Suprapubic skin (tissue), 4 donors: ENCODE measurements at regions not wholly inside any gene's neighbourhood (a gene's known extent, or its start where the extent isn't known, plus 50 kb on each side); places are given as distances from the start of the nearest gene placed in this dataset.

Experiments used
- EP300 ChIP-seq: sonication (generic); formaldehyde crosslinking; IDR thresholded peaks from one replicate; pipeline ENCODE4 v1.6.1; 2017; ENCODE audit warnings: antibody characterized with exemption
- POLR2A ChIP-seq, 2 donors: fragments of 450-650 bp; IDR thresholded peaks; one replicate each; pipeline ENCODE4 v1.6.1; 2017; ENCODE audit warnings: antibody characterized with exemption in 2 of 2, mild to moderate bottlenecking in 2 of 2, moderate library complexity in 2 of 2
- POLR2AphosphoS5 ChIP-seq, 3 donors: sonication (generic); formaldehyde crosslinking; IDR thresholded peaks; one replicate each; pipeline ENCODE4 v1.6.1; 2017; ENCODE audit warnings: antibody characterized with exemption in 3 of 3
- TF ChIP-seq, protein P1 (sequence below), 2 donors: fragments of 200-600 bp in 1 of 2; fragments of 450-650 bp in 1 of 2; sonication (generic) in 1 of 2; IDR thresholded peaks; one replicate each; pipeline ENCODE4 v1.5.1; 2016 to 2019; ENCODE audit warnings: antibody characterized with exemption in 2 of 2, mild to moderate bottlenecking in 1 of 2, moderate library complexity in 1 of 2

- TF ChIP-seq, protein P1, sequence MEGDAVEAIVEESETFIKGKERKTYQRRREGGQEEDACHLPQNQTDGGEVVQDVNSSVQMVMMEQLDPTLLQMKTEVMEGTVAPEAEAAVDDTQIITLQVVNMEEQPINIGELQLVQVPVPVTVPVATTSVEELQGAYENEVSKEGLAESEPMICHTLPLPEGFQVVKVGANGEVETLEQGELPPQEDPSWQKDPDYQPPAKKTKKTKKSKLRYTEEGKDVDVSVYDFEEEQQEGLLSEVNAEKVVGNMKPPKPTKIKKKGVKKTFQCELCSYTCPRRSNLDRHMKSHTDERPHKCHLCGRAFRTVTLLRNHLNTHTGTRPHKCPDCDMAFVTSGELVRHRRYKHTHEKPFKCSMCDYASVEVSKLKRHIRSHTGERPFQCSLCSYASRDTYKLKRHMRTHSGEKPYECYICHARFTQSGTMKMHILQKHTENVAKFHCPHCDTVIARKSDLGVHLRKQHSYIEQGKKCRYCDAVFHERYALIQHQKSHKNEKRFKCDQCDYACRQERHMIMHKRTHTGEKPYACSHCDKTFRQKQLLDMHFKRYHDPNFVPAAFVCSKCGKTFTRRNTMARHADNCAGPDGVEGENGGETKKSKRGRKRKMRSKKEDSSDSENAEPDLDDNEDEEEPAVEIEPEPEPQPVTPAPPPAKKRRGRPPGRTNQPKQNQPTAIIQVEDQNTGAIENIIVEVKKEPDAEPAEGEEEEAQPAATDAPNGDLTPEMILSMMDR (IDR thresholded peaks at IDR 0.05): peak in 1 of 2 donors; percentile 5
- TF ChIP-seq POLR2AphosphoS5 (IDR thresholded peaks at IDR 0.05): no peak
- no peak for TF ChIP-seq POLR2A (IDR thresholded peaks at IDR 0.05)
- no peak for TF ChIP-seq EP300
Observed at GRCh38 chr21:24045775-24046215, 1561.5 kb downstream of the MRPL39 start.
